ENCODE measurements at regions not wholly inside any gene's neighbourhood (a gene's known extent, or its start where the extent isn't known, plus 50 kb on each side); places are given as distances from the start of the nearest gene placed in this dataset.

DNA sequence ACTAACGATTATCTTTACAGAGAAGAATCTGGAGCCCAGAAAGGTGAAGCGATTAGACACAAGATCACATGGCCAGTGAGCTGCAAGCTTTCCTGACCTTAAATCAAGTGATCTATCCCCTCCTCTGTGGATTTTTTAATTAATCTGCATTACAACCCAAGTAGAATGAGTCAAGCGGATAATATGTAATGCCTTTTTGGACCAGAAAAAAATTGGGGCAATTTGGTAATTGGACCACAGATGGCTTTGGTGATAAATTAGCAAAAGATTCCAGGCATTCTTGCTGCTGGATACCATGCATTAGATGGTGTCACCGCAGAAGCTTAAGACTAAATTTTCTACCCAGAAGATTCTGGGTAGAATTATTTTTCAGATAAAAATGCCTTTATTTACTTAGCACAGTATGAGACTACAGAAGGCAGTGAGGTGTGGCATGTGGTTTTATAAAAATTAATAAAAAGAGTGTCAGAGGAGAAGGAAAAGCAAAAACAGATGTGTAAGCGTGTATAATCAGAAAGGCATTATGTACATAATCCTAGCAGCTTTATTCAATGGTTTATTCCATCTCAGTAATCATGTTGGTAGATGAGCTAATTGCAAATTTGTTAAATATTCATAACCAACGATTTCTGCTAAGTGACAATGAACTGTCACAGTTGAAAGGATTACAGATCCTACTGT, 53.9 kb upstream of the PCSK2 start:
- no peak overlapping the region for H3K4me3 ChIP-seq (replicated peaks; ENCODE audit: low read depth, low read length)
- no peak for TF ChIP-seq CTCF (IDR thresholded peaks at IDR 0.05; ENCODE audit: low read length, missing control alignments)
- no peak for DNase-seq (ENCODE audit: low read depth)
